NCI-H1417 (cell line): ENCODE measurements at regions not wholly inside any gene's neighbourhood (a gene's known extent, or its start where the extent isn't known, plus 50 kb on each side); places are given as distances from the start of the nearest gene placed in this dataset.

ENCODE experiments used
- DNase-seq, 3 experiments: peaks; one replicate each; lab custom pipeline; 2025; lab: John Stamatoyannopoulos, UW

- DNase-seq, result no peak
Observed at GRCh38 chr21:43274022-43274945, 105.5 kb downstream of the CRYAA start.

GRCh38 chr21:43273708-43274021 lies 104.9 kb downstream of the CRYAA start:
- no peak for DNase-seq

GRCh38 chr21:43273016-43273707 lies 104.4 kb downstream of the CRYAA start:
- no peak for DNase-seq

- no peak for DNase-seq
Observed at GRCh38 chr21:43272591-43272990, 103.8 kb downstream of the CRYAA start.

- no peak for DNase-seq
Observed at GRCh38 chr21:43271452-43272020, 102.7 kb downstream of the CRYAA start.

GRCh38 chr21:43270800-43271301 lies 102.0 kb downstream of the CRYAA start:
- no peak for DNase-seq

- no peak for DNase-seq
Observed at GRCh38 chr21:43269957-43270705, 101.3 kb downstream of the CRYAA start.

- DNase-seq, result no peak
Observed at GRCh38 chr21:43269440-43269839, 100.6 kb downstream of the CRYAA start.

GRCh38 chr21:43268804-43269186 lies 100.0 kb downstream of the CRYAA start:
- no peak for DNase-seq

- no peak for DNase-seq
Observed at GRCh38 chr21:43268086-43268803, 99.4 kb downstream of the CRYAA start.

GRCh38 chr21:43267391-43268085 lies 98.7 kb downstream of the CRYAA start:
- DNase-seq, result no peak

GRCh38 chr21:43266534-43266933 lies 97.7 kb downstream of the CRYAA start:
- no peak for DNase-seq

- DNase-seq, result no peak
Observed at GRCh38 chr21:43262427-43262826, 93.6 kb downstream of the CRYAA start.
